Liver (tissue), 8 donors: ENCODE measurements at regions not wholly inside any gene's neighbourhood (a gene's known extent, or its start where the extent isn't known, plus 50 kb on each side); places are given as distances from the start of the nearest gene placed in this dataset.

Source experiments
- DNase-seq: peaks from one replicate; pipeline ENCODE4 v3.0.0-alpha.2; 2017; ENCODE audit warnings: low spot score
- H3K27ac ChIP-seq, 2 donors: one replicate each; pipeline ENCODE4 v1.7.0; 2013; ENCODE audit warnings: inconsistent platforms in 2 of 2, low read length in 2 of 2, control low read depth in 1 of 2, low read depth in 1 of 2, mild to moderate bottlenecking in 1 of 2
- H3K27me3 ChIP-seq, 4 donors: one replicate each; pipeline versions ENCODE4 v1.6.1 to v1.7.0; 2013; ENCODE audit warnings: low read length in 3 of 4, inconsistent platforms in 1 of 4, mild to moderate bottlenecking in 1 of 4, moderate library complexity in 1 of 4; ENCODE audit not compliant: control insufficient read depth in 4 of 4, insufficient read depth in 4 of 4
- H3K36me3 ChIP-seq, 4 donors: one replicate each; pipeline versions ENCODE4 v1.6.1 to v1.7.0; 2013; ENCODE audit warnings: low read length in 3 of 4, mild to moderate bottlenecking in 3 of 4, low read depth in 1 of 4, moderate library complexity in 1 of 4; ENCODE audit not compliant: control insufficient read depth in 4 of 4, insufficient read depth in 3 of 4
- H3K4me1 ChIP-seq, 4 donors: one replicate each; pipeline versions ENCODE4 v1.6.1 to v1.7.0; 2013; ENCODE audit warnings: low read length in 3 of 4, mild to moderate bottlenecking in 3 of 4, moderate library complexity in 1 of 4; ENCODE audit not compliant: control insufficient read depth in 4 of 4, insufficient read depth in 4 of 4
- H3K4me3 ChIP-seq, 3 donors: one replicate each; pipeline versions ENCODE4 v1.6.1 to v1.7.0; 2013; ENCODE audit warnings: low read length in 3 of 3, control low read depth in 1 of 3, low read depth in 1 of 3, mild to moderate bottlenecking in 1 of 3
- H3K9ac ChIP-seq, 2 donors: one replicate each; pipeline ENCODE4 v1.7.0; 2013; ENCODE audit warnings: low read length in 2 of 2, mild to moderate bottlenecking in 2 of 2, moderate library complexity in 2 of 2, control low read depth in 1 of 2, low read depth in 1 of 2
- H3K9me3 ChIP-seq, 4 donors: one replicate each; pipeline versions ENCODE4 v1.6.1 to v1.7.0; 2013; ENCODE audit warnings: low read length in 3 of 4; ENCODE audit not compliant: control insufficient read depth in 4 of 4
- EGR1 ChIP-seq, 2 donors: IDR thresholded peaks; 2 replicates each; pipeline ENCODE4 v1.6.1; 2016 to 2018; ENCODE audit warnings: antibody characterized with exemption in 2 of 2, low read depth in 2 of 2
- FOXA1 ChIP-seq: IDR thresholded peaks from 2 replicates; pipeline ENCODE4 v1.6.1; 2016; ENCODE audit warnings: antibody characterized with exemption
- FOXA2 ChIP-seq: IDR thresholded peaks from 2 replicates; pipeline ENCODE4 v1.6.1; 2016; ENCODE audit warnings: antibody characterized with exemption
- GABPA ChIP-seq, 2 donors: IDR thresholded peaks in 1 of 2; conservative IDR thresholded peaks in 1 of 2; 2 replicates each; pipeline ENCODE4 v1.6.1; 2016; ENCODE audit warnings: antibody characterized with exemption in 2 of 2, mild to moderate bottlenecking in 1 of 2, moderate library complexity in 1 of 2
- HNF4A ChIP-seq, 2 donors: conservative IDR thresholded peaks; 2 replicates each; pipeline ENCODE4 v1.6.1; 2016; ENCODE audit warnings: antibody characterized with exemption in 2 of 2, mild to moderate bottlenecking in 2 of 2
- HNF4G ChIP-seq: IDR thresholded peaks from 2 replicates; pipeline ENCODE4 v1.6.1; 2016; ENCODE audit warnings: antibody characterized with exemption
- JUND ChIP-seq, 2 donors: IDR thresholded peaks; 2 replicates each; pipeline ENCODE4 v1.6.1; 2016; ENCODE audit warnings: antibody characterized with exemption in 2 of 2
- NR2F2 ChIP-seq: IDR thresholded peaks from 2 replicates; pipeline ENCODE4 v1.6.1; 2016; ENCODE audit warnings: antibody characterized with exemption
- RAD21 ChIP-seq, 2 donors: IDR thresholded peaks; 2 replicates each; pipeline ENCODE4 v1.6.1; 2016; ENCODE audit warnings: antibody characterized with exemption in 2 of 2, mild to moderate bottlenecking in 2 of 2
- RXRA ChIP-seq, 2 donors: IDR thresholded peaks; 2 replicates each; pipeline ENCODE4 v1.6.1; 2017 to 2018; ENCODE audit warnings: antibody characterized with exemption in 2 of 2, mild to moderate bottlenecking in 1 of 2
- SP1 ChIP-seq: IDR thresholded peaks from 2 replicates; pipeline ENCODE4 v1.6.1; 2018; ENCODE audit warnings: antibody characterized with exemption, mild to moderate bottlenecking
- TAF1 ChIP-seq: conservative IDR thresholded peaks from 2 replicates; pipeline ENCODE4 v1.6.1; 2016; ENCODE audit warnings: antibody characterized with exemption, mild to moderate bottlenecking
- YY1 ChIP-seq: IDR thresholded peaks from 2 replicates; pipeline ENCODE4 v1.6.1; 2016; ENCODE audit warnings: antibody characterized with exemption, mild to moderate bottlenecking
- WGBS: extraction: QIAGEN DNeasy Blood & Tissue Kit; methylation state at CpG from one replicate; pipeline ENCODE4 v1.1.7; 2013; 5-methylcytosine and 5-hydroxymethylcytosine counted together
- TF ChIP-seq, protein P1 (sequence below): IDR thresholded peaks from 2 replicates; pipeline ENCODE4 v1.6.1; 2016; ENCODE audit warnings: antibody characterized with exemption
- TF ChIP-seq, protein P2 (sequence below): IDR thresholded peaks from 2 replicates; pipeline ENCODE4 v1.6.1; 2016; ENCODE audit warnings: antibody characterized with exemption
- TF ChIP-seq, protein P3 (sequence below): IDR thresholded peaks from 2 replicates; pipeline ENCODE4 v1.6.1; 2016; ENCODE audit warnings: antibody characterized with exemption, mild to moderate bottlenecking
- TF ChIP-seq, protein P4 (sequence below): fragments of 150-350 bp; IDR thresholded peaks from 2 replicates; pipeline ENCODE4 v1.5.1; 2017; ENCODE audit warnings: improper control_type of control experiment, low read depth, low read length; ENCODE audit not compliant: missing input control
- TF ChIP-seq, protein P5 (sequence below): IDR thresholded peaks from 2 replicates; pipeline ENCODE4 v1.6.1; 2016; ENCODE audit warnings: antibody characterized with exemption
- donor health status: healthy.
- donor health status: healthy.
- donor health status: healthy.
- donor health status: healthy.
- donor health status: healthy.

DNA sequence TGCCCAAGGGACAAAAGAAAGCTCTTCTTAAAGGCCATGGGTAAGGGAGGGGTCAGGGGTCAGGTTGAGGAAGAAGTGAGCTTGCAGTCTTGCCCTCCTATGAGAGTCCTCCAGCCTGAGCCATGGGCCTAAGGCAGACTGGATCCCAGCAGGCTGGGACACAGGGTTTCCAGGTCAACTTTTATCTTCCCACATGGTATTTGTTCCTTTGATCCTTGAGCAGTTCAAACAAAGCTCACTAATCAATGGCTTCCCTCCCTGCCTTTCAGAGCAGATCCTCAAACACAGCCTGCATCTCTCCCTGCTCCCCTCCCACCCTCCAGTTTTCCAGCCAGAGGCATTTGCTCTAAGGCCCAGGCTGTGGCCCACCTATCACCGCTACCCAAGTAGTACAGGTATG lies 589.3 kb downstream of the INSC start:
- DNase-seq = no peak
- Histone ChIP-seq H3K9me3 (no peaks in the 10 kb centered on the region), H3K4me1 (peaks cover 9 to 28% (median 18%) of the 10 kb centered on the region in 4 donors), H3K36me3 (no peaks in the 10 kb centered on the region), H3K27ac (no peak overlapping the region), H3K4me3 (no peak overlapping the region), H3K27me3 (no peaks in the 10 kb centered on the region), H3K9ac (no peak overlapping the region)
- TF ChIP-seq SP1 (peak; percentile 36), RAD21 (IDR thresholded peaks at IDR 0.05) (peak in 1 of 2 donors; percentile 39), GABPA (IDR thresholded peaks at IDR 0.05 in 1 of 2, conservative IDR thresholded peaks at IDR 0.05 in 1 of 2) (no peak), FOXA1 (no peak), TAF1 (no peak), HNF4G (no peak), YY1 (peak; percentile 66), RXRA (IDR thresholded peaks at IDR 0.05) (peak; percentile 54 to 61), FOXA2 (no peak), HNF4A (conservative IDR thresholded peaks at IDR 0.05) (peak; percentile 54 to 58), JUND (IDR thresholded peaks at IDR 0.05) (no peak), EGR1 (IDR thresholded peaks at IDR 0.05; ENCODE audit: low read depth in 2 of 2) (no peak), NR2F2 (no peak)
- TF ChIP-seq, protein P1, sequence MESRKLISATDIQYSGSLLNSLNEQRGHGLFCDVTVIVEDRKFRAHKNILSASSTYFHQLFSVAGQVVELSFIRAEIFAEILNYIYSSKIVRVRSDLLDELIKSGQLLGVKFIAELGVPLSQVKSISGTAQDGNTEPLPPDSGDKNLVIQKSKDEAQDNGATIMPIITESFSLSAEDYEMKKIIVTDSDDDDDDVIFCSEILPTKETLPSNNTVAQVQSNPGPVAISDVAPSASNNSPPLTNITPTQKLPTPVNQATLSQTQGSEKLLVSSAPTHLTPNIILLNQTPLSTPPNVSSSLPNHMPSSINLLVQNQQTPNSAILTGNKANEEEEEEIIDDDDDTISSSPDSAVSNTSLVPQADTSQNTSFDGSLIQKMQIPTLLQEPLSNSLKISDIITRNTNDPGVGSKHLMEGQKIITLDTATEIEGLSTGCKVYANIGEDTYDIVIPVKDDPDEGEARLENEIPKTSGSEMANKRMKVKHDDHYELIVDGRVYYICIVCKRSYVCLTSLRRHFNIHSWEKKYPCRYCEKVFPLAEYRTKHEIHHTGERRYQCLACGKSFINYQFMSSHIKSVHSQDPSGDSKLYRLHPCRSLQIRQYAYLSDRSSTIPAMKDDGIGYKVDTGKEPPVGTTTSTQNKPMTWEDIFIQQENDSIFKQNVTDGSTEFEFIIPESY = no peak
- TF ChIP-seq, protein P2, sequence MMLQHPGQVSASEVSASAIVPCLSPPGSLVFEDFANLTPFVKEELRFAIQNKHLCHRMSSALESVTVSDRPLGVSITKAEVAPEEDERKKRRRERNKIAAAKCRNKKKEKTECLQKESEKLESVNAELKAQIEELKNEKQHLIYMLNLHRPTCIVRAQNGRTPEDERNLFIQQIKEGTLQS = no peak
- TF ChIP-seq, protein P3, sequence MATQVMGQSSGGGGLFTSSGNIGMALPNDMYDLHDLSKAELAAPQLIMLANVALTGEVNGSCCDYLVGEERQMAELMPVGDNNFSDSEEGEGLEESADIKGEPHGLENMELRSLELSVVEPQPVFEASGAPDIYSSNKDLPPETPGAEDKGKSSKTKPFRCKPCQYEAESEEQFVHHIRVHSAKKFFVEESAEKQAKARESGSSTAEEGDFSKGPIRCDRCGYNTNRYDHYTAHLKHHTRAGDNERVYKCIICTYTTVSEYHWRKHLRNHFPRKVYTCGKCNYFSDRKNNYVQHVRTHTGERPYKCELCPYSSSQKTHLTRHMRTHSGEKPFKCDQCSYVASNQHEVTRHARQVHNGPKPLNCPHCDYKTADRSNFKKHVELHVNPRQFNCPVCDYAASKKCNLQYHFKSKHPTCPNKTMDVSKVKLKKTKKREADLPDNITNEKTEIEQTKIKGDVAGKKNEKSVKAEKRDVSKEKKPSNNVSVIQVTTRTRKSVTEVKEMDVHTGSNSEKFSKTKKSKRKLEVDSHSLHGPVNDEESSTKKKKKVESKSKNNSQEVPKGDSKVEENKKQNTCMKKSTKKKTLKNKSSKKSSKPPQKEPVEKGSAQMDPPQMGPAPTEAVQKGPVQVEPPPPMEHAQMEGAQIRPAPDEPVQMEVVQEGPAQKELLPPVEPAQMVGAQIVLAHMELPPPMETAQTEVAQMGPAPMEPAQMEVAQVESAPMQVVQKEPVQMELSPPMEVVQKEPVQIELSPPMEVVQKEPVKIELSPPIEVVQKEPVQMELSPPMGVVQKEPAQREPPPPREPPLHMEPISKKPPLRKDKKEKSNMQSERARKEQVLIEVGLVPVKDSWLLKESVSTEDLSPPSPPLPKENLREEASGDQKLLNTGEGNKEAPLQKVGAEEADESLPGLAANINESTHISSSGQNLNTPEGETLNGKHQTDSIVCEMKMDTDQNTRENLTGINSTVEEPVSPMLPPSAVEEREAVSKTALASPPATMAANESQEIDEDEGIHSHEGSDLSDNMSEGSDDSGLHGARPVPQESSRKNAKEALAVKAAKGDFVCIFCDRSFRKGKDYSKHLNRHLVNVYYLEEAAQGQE = no peak
- TF ChIP-seq, protein P4, sequence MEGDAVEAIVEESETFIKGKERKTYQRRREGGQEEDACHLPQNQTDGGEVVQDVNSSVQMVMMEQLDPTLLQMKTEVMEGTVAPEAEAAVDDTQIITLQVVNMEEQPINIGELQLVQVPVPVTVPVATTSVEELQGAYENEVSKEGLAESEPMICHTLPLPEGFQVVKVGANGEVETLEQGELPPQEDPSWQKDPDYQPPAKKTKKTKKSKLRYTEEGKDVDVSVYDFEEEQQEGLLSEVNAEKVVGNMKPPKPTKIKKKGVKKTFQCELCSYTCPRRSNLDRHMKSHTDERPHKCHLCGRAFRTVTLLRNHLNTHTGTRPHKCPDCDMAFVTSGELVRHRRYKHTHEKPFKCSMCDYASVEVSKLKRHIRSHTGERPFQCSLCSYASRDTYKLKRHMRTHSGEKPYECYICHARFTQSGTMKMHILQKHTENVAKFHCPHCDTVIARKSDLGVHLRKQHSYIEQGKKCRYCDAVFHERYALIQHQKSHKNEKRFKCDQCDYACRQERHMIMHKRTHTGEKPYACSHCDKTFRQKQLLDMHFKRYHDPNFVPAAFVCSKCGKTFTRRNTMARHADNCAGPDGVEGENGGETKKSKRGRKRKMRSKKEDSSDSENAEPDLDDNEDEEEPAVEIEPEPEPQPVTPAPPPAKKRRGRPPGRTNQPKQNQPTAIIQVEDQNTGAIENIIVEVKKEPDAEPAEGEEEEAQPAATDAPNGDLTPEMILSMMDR = no peak
- TF ChIP-seq, protein P5, sequence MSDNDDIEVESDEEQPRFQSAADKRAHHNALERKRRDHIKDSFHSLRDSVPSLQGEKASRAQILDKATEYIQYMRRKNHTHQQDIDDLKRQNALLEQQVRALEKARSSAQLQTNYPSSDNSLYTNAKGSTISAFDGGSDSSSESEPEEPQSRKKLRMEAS = peak; percentile 19
- WGBS = 95% methylated on average over 1 of the region's 1 CpG
